ENCODE measurements at regions not wholly inside any gene's neighbourhood (a gene's known extent, or its start where the extent isn't known, plus 50 kb on each side); places are given as distances from the start of the nearest gene placed in this dataset.

DNA sequence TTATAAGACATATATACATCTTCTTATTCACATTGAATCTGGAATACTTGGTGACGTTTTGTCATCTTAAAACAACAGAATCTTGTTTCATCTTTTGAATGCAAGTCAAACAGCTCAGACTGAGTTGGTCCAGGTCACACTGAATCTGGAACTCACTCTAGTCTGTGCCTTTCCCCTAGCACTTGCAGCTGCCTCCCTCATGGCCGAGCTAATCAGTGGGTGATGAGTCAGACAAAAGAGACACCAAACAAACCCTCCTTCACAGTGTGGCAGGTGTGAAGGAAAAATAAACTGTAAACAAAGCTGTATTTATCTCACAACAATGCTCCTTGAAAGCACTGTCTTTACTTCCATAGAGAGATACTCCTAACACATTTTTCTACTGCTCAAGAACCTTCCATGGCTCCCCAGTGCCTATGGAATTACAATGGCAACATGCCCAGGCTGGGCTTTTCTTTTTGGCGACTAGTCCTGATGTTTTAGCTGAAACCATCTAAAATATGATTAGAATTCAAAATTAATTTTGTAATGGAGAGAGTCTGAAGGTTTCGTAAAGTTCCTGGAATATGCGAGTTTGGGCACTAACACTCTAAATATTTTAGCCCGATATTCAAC is 140.0 kb downstream of the ZNF365 start:
- TF ChIP-seq, protein P1, sequence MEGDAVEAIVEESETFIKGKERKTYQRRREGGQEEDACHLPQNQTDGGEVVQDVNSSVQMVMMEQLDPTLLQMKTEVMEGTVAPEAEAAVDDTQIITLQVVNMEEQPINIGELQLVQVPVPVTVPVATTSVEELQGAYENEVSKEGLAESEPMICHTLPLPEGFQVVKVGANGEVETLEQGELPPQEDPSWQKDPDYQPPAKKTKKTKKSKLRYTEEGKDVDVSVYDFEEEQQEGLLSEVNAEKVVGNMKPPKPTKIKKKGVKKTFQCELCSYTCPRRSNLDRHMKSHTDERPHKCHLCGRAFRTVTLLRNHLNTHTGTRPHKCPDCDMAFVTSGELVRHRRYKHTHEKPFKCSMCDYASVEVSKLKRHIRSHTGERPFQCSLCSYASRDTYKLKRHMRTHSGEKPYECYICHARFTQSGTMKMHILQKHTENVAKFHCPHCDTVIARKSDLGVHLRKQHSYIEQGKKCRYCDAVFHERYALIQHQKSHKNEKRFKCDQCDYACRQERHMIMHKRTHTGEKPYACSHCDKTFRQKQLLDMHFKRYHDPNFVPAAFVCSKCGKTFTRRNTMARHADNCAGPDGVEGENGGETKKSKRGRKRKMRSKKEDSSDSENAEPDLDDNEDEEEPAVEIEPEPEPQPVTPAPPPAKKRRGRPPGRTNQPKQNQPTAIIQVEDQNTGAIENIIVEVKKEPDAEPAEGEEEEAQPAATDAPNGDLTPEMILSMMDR (IDR thresholded peaks at IDR 0.05) = no peak
- no peak for TF ChIP-seq POLR2A (IDR thresholded peaks at IDR 0.05)

Data from right lobe of liver (tissue), 4 donors.